ENCODE measurements at regions not wholly inside any gene's neighbourhood (a gene's known extent, or its start where the extent isn't known, plus 50 kb on each side); places are given as distances from the start of the nearest gene placed in this dataset.

- TF ChIP-seq, protein P1, sequence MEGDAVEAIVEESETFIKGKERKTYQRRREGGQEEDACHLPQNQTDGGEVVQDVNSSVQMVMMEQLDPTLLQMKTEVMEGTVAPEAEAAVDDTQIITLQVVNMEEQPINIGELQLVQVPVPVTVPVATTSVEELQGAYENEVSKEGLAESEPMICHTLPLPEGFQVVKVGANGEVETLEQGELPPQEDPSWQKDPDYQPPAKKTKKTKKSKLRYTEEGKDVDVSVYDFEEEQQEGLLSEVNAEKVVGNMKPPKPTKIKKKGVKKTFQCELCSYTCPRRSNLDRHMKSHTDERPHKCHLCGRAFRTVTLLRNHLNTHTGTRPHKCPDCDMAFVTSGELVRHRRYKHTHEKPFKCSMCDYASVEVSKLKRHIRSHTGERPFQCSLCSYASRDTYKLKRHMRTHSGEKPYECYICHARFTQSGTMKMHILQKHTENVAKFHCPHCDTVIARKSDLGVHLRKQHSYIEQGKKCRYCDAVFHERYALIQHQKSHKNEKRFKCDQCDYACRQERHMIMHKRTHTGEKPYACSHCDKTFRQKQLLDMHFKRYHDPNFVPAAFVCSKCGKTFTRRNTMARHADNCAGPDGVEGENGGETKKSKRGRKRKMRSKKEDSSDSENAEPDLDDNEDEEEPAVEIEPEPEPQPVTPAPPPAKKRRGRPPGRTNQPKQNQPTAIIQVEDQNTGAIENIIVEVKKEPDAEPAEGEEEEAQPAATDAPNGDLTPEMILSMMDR (conservative IDR thresholded peaks at IDR 0.05; ENCODE audit: low read length) = no peak
- no peak for DNase-seq (ENCODE audit: low read depth)
- H3K4me3 ChIP-seq (ENCODE audit: low read length) = no peak overlapping the region
Observed at GRCh38 chr6:117194978-117195377, 70.4 kb upstream of the VGLL2 start.

- TF ChIP-seq, protein P1 (conservative IDR thresholded peaks at IDR 0.05; ENCODE audit: low read length) = no peak
- no peak overlapping the region for H3K4me3 ChIP-seq (ENCODE audit: low read length)
- DNase-seq (ENCODE audit: low read depth) = no peak
Observed at GRCh38 chr6:117195728-117196127, 69.6 kb upstream of the VGLL2 start.

GRCh38 chr6:117200067-117200466 lies 65.3 kb upstream of the VGLL2 start:
- DNase-seq (ENCODE audit: low read depth) = no peak
- TF ChIP-seq, protein P1 (conservative IDR thresholded peaks at IDR 0.05; ENCODE audit: low read length) = no peak

GRCh38 chr6:117204903-117205302 lies 60.5 kb upstream of the VGLL2 start:
- no peak for DNase-seq (ENCODE audit: low read depth)
- no peak overlapping the region for H3K4me3 ChIP-seq (ENCODE audit: low read length)
- TF ChIP-seq, protein P1 (conservative IDR thresholded peaks at IDR 0.05; ENCODE audit: low read length) = no peak

More at GRCh38 chr6:117200067-117200466, 65.3 kb upstream of the VGLL2 start:
- no peak overlapping the region for H3K4me3 ChIP-seq (ENCODE audit: low read length)

GRCh38 chr6:117205876-117206275 lies 59.5 kb upstream of the VGLL2 start:
- TF ChIP-seq, protein P1 (conservative IDR thresholded peaks at IDR 0.05; ENCODE audit: low read length) = no peak
- DNase-seq (ENCODE audit: low read depth) = no peak
- H3K4me3 ChIP-seq (ENCODE audit: low read length) = no peak overlapping the region

DNA sequence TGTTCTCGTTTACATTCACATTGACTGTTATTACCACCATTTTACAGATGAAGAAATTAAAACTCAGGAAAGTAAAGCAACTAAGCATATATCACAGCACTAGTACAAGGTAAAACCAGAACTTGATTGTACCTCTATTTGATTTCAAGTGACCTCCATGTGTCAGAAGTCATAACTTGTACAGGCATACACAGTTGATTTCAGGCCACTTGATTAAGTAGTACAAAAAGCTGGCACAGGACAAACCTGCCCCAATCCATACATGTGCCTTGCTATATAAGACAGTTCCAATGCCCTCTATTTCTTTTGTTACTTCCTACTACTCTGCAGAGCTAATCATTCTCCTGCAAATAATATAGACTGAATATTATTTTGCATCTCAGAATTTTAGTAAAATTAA lies 58.8 kb upstream of the VGLL2 start:
- H3K4me3 ChIP-seq (ENCODE audit: low read length) = no peak overlapping the region
- TF ChIP-seq, protein P1 (conservative IDR thresholded peaks at IDR 0.05; ENCODE audit: low read length) = no peak

DNA sequence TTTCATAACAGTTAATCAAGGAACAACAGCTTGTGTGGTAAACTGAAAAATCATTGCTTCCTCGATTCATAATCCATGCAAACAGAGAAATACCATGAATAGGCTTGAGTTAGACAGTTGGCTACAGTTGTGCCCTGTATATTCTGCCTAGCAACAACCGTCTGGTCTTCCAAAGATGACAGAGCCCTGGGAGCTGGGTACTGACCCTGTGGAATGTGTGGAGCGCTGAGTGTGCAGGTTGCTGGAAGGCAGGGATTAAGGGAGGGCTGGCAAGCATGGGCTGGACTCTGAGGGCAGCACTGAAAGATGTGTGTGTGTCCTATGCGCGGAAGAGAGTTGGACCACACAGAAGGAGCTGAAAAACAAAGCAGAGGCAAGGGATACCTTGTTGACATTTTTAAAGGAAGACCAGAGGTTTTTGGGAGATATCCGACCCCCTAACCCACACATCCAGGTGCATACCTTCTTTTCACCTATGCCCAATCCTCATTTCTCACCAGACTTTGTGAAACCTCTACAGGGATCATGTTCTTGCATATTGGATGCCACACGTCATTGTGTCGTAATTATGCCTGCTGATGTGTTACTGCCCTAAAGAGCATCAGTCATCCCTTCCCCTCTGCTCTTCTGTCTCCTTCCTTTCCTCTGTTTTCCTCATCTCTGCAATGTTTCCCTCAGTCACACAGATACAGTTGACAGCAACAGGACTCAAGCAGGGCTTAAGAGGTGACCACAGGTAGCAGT lies 58.2 kb upstream of the VGLL2 start:
- no peak overlapping the region for H3K4me3 ChIP-seq (ENCODE audit: low read length)
- DNase-seq (ENCODE audit: low read depth) = no peak
- TF ChIP-seq, protein P1 (conservative IDR thresholded peaks at IDR 0.05; ENCODE audit: low read length) = no peak

More for the DNA sequence above, 58.8 kb upstream of the VGLL2 start:
- no peak for DNase-seq (ENCODE audit: low read depth)

All from AG10803 (cell line).